GM12874 (cell line): ENCODE measurements at regions not wholly inside any gene's neighbourhood (a gene's known extent, or its start where the extent isn't known, plus 50 kb on each side); places are given as distances from the start of the nearest gene placed in this dataset.

Experiments
- TF ChIP-seq, protein P1 (sequence below): IDR thresholded peaks from 2 replicates; pipeline ENCODE4 v1.5.1; 2011; ENCODE audit warnings: low read depth, mild to moderate bottlenecking, control low read depth, low read length, moderate library complexity; ENCODE audit not compliant: insufficient read depth

DNA sequence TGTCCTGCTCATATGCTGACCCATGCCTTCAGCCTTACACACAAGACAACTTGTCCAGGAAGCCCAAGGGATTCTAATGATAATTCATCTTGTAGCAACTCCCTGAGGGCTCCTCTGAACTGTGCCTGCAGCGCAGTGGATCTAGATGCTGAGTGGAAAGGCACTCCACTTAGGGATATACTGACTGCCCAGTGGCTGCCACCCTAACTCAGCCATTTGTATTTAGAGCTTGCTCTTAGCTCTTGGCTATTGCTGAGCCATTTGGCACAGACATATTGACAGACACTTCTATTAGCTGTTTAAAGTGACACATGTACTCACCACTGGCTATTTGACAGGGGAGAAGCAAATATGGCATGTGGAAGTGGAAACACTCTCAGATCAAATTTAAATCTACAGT, 278.3 kb upstream of the SGK1 start:
- TF ChIP-seq, protein P1, sequence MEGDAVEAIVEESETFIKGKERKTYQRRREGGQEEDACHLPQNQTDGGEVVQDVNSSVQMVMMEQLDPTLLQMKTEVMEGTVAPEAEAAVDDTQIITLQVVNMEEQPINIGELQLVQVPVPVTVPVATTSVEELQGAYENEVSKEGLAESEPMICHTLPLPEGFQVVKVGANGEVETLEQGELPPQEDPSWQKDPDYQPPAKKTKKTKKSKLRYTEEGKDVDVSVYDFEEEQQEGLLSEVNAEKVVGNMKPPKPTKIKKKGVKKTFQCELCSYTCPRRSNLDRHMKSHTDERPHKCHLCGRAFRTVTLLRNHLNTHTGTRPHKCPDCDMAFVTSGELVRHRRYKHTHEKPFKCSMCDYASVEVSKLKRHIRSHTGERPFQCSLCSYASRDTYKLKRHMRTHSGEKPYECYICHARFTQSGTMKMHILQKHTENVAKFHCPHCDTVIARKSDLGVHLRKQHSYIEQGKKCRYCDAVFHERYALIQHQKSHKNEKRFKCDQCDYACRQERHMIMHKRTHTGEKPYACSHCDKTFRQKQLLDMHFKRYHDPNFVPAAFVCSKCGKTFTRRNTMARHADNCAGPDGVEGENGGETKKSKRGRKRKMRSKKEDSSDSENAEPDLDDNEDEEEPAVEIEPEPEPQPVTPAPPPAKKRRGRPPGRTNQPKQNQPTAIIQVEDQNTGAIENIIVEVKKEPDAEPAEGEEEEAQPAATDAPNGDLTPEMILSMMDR: no peak

DNA sequence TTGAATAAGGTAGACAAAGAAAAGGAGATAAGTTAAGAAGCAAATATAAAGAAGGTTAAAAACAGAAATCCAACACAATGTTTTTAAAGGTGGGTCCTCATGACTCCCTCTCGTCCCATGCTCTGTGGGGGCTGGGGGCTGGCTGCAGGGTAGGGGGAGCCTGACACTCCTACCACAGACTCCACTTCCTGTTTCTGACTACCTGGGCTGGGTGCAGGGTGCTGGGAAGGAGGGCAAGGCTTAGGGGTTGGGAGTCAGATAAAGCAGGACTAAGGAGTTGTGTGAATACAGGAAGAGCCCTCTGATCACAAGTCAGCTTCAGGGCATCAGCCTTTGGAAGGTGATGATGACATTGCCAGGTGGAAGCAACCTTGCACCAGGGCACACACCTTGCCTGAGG, 277.0 kb upstream of the SGK1 start:
- TF ChIP-seq, protein P1: no peak

DNA sequence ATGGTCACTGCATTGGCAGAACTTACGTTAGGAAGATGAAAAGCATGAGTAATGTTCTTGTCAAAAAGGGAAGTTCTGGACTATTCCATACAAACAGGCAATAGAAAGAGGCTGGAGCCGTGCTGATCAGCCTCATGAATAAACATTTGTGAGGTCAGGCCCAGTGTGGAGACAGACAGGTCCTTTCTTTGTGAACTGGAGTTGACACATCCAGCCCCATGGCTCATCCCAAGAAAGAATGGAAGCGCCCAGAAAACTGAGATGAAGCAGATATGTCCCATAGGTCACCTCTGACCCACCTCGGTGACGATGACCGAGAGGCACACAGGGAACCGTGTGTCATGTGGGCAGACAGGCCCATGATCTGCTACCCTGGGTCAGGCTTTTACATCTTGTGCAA, 276.0 kb upstream of the SGK1 start:
- TF ChIP-seq, protein P1: no peak

DNA sequence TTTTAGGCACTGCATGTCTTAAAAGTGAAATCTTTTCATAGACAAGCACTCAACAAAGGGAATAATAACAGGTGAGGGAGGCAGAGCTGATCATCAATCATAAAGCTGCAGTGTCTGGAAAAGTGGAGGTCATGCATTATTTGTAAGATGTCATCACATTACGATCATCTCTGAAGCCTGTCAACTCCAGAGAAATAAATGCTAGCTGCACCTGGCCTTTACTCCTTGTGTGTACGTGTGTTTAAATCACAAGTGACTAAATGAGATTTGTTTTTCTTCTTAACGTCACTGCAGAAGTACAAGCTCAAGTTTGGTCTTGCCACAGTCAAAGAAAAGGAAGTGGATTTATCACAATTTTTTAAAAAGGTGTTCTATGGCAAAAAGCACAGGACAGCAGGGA, 275.5 kb upstream of the SGK1 start:
- TF ChIP-seq, protein P1: no peak

DNA sequence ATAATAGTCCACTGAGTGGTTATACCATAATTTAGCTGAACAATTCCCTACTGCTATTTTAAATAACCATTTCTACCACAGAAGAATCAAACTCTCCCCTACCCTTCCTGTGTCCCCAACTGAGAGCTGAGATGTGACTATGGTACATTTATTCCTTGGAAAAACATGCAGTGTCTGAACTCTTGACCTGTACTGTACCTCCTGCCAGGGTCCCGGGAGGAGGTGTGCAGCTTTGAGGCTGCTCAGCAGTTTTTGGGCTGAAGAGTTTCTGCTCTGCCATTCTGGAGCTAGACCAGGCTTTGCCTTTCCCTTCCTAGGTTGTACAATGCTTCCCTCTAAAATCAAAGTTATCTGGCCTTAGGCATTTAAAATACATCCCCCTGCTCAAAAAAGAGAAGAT, 275.1 kb upstream of the SGK1 start:
- TF ChIP-seq, protein P1: no peak

DNA sequence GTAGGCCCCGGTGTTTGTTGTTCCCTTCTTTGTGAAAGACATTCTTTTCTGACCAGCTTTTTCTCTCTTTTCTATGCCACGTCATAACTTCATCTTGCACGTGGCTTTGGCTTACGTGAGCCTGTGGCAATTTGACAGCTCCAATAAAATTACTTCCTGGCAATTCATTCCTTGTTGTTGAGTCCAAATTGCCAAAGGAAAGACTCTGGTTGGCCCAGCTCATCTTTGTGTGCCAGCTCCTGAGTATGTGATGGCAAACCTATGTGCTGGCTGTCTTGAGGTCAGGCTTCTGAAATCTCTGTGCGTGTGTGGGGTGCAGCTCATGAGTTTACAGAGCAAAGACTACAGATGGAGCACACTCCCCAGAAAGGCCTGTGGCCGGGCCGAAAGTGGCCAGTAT, 272.5 kb upstream of the SGK1 start:
- TF ChIP-seq, protein P1: no peak

DNA sequence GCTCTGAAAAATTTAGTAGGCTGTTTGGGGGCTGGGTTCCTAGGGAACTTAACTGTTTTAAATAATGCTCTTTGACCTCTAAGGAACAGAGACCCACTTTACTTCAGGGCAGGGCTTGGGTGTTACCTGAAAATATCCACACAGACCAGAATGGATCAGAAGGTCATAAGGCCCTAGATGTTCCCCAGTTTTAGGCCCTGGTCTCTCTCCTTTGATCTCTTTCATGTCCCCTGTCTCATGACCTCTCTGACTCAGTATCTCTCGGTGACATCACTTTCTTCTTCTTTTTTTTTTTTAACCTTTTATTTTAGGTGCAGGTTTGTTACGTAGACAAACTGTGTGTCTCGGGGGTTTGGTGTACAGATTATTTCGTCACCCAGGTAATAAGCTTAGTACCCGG, 272.1 kb upstream of the SGK1 start:
- TF ChIP-seq, protein P1: no peak

DNA sequence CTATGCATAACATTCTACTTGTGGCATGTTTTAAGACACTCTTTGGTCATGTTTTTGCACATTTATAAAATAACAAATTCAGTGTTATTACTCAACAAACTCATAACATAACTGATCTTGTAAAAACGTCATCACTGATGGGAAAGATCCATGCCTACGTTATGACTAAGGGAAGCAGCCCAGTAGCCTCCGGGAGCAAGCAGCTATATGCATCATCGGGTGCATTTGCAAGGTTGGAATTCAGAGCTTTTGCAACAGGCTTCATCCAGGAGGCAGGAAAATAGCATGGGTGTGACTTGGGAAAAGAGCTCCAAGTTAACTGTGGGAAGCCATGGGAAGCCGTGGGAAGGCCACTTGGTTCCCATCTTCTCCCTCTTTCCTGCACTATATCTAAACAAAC, 271.6 kb upstream of the SGK1 start:
- TF ChIP-seq, protein P1: no peak
